ENCODE measurements at regions not wholly inside any gene's neighbourhood (a gene's known extent, or its start where the extent isn't known, plus 50 kb on each side); places are given as distances from the start of the nearest gene placed in this dataset.

DNA sequence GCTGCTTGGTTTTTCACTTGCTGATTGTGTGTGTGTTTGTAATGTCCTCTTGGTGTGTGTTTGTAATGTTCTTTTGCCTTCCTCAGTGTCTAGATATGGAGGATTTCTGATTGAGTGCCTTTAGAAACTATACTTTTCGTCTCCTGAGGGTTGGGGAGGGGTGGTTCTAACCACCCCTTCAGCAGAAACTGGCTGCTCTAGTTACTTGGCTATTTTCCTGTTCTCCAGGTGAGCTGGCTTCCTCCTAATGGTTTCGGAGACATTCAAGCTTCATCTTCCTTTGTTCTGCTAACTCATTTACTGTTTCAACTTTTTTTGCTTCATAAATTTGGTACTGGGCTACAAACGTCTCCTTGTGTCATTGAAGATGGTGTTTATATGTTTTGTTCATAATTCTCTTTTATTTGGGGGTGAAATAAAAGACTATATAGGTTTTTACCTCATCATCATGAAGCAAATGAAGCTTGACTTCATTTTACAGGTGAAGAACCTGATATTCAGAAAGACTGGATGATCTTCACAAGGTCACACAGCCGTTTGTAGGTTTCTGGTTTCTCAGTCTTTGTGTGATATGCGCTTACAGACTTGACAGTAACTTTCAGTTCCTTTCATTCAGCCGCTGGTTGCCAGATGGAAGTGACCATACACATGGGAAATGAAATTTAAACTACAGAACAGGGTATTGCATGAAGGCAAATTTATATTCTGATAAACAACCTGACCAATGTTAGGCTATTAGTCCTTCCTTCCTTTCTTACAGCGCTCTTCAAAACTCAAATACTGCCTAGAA, 238.5 kb downstream of the GALR1 start:
- no peaks in the 10 kb centered on the region for H3K9me3 ChIP-seq
- intact Hi-C loops (cut with DNase I, micrococcal nuclease), result no loop called here
- DNase-seq (no peak), ATAC-seq (no peak)
- TF ChIP-seq, protein P1, sequence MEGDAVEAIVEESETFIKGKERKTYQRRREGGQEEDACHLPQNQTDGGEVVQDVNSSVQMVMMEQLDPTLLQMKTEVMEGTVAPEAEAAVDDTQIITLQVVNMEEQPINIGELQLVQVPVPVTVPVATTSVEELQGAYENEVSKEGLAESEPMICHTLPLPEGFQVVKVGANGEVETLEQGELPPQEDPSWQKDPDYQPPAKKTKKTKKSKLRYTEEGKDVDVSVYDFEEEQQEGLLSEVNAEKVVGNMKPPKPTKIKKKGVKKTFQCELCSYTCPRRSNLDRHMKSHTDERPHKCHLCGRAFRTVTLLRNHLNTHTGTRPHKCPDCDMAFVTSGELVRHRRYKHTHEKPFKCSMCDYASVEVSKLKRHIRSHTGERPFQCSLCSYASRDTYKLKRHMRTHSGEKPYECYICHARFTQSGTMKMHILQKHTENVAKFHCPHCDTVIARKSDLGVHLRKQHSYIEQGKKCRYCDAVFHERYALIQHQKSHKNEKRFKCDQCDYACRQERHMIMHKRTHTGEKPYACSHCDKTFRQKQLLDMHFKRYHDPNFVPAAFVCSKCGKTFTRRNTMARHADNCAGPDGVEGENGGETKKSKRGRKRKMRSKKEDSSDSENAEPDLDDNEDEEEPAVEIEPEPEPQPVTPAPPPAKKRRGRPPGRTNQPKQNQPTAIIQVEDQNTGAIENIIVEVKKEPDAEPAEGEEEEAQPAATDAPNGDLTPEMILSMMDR (IDR thresholded peaks at IDR 0.05), result no peak
- H3K4me1 ChIP-seq (ENCODE audit: low read depth), result no peaks in the 10 kb centered on the region
- no peak overlapping the region for H3K4me3 ChIP-seq
- H3K36me3 ChIP-seq (ENCODE audit: low read depth), result no peaks in the 10 kb centered on the region

- Histone ChIP-seq H3K36me3 (ENCODE audit: low read depth) (no peaks in the 10 kb centered on the region), H3K4me1 (ENCODE audit: low read depth) (no peaks in the 10 kb centered on the region), H3K4me3 (no peak overlapping the region), H3K9me3 (no peaks in the 10 kb centered on the region)
- TF ChIP-seq, protein P1 (IDR thresholded peaks at IDR 0.05), result no peak
- ATAC-seq, result no peak
- DNase-seq, result no peak
- intact Hi-C loops (cut with DNase I, micrococcal nuclease), result no loop called here
These were observed 245.4 kb downstream of the GALR1 start for GRCh38 chr18:77495079-77495478.

GRCh38 chr18:77495982-77496690, 246.5 kb downstream of the GALR1 start:
- TF ChIP-seq, protein P1 (IDR thresholded peaks at IDR 0.05), result no peak
- Histone ChIP-seq H3K36me3 (ENCODE audit: low read depth) (no peaks in the 10 kb centered on the region), H3K4me3 (no peak overlapping the region), H3K9me3 (no peaks in the 10 kb centered on the region), H3K4me1 (ENCODE audit: low read depth) (no peaks in the 10 kb centered on the region)
- DNase-seq (no peak), ATAC-seq (no peak)
- intact Hi-C loops (cut with DNase I, micrococcal nuclease), result no loop called here

DNA sequence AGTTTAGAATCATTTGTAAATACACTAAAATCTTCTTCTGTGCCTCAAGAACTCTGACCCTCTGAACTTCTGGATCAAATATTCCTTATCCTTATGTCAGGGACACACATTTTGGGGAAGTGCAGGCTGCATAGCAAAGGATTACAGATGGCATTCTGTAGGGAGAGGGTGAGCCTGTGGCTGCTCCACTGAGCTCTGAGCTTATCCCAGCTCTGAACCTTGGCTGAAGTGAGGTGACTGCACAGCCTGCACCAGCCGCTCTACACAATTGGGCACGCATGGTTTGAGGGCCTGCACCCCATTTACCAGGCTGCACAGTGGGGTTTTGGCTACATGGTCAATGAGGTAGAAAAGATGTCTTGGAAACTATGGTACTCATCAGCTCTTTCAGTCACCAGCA, 251.6 kb downstream of the GALR1 start:
- intact Hi-C loops (cut with DNase I, micrococcal nuclease), result no loop called here
- TF ChIP-seq, protein P1 (IDR thresholded peaks at IDR 0.05), result no peak
- ATAC-seq (no peak), DNase-seq (no peak)
- H3K4me1 ChIP-seq (ENCODE audit: low read depth), result no peaks in the 10 kb centered on the region
- H3K9me3 ChIP-seq, result no peaks in the 10 kb centered on the region
- no peaks in the 10 kb centered on the region for H3K36me3 ChIP-seq (ENCODE audit: low read depth)
- H3K4me3 ChIP-seq, result no peak overlapping the region

GRCh38 chr18:77505499-77505898, 255.9 kb downstream of the GALR1 start:
- Histone ChIP-seq H3K9me3 (no peaks in the 10 kb centered on the region), H3K36me3 (ENCODE audit: low read depth) (no peaks in the 10 kb centered on the region), H3K4me3 (no peak overlapping the region), H3K4me1 (ENCODE audit: low read depth) (no peaks in the 10 kb centered on the region)
- intact Hi-C loops (cut with DNase I, micrococcal nuclease), result no loop called here
- no peak for ATAC-seq
- TF ChIP-seq, protein P1 (IDR thresholded peaks at IDR 0.05), result no peak
- DNase-seq, result no peak
